CD14-positive monocyte (primary cell): ENCODE measurements at regions not wholly inside any gene's neighbourhood (a gene's known extent, or its start where the extent isn't known, plus 50 kb on each side); places are given as distances from the start of the nearest gene placed in this dataset.
A peak's percentile ranks its signal among the peaks of the same experiment; 100 is the strongest.

Experiments
- DNase-seq, 3 donors: peaks; one replicate each; pipeline ENCODE4 v3.0.0-alpha.2; 2011 to 2022
- H2AFZ ChIP-seq: 2 replicates; pipeline ENCODE4 v1.6.0; 2012; ENCODE audit warnings: mild to moderate bottlenecking, low read depth, low read length, inconsistent platforms; ENCODE audit not compliant: insufficient read depth, poor library complexity, severe bottlenecking
- H3K27ac ChIP-seq, 2 donors: 1 replicate in 1 of 2; 2 replicates in 1 of 2; pipeline ENCODE4 v1.5.1; 2012 to 2013; ENCODE audit warnings: low read length in 2 of 2, control low read depth in 1 of 2, inconsistent platforms in 1 of 2, low read depth in 1 of 2, mild to moderate bottlenecking in 1 of 2
- H3K27me3 ChIP-seq, 2 donors: one replicate each; pipeline versions ENCODE4 v1.6.0 to v1.6.1; 2011 to 2013; ENCODE audit warnings: low read length in 2 of 2; ENCODE audit not compliant: control insufficient read depth in 2 of 2, insufficient read depth in 2 of 2
- H3K36me3 ChIP-seq, 2 donors: replicated peaks in 1 of 2; 1 replicate in 1 of 2; 2 replicates in 1 of 2; pipeline versions ENCODE4 v1.5.1 to v1.6.1; 2012 to 2013; ENCODE audit warnings: low read length in 2 of 2, control low read depth in 1 of 2, inconsistent platforms in 1 of 2, mild to moderate bottlenecking in 1 of 2; ENCODE audit not compliant: insufficient read depth in 2 of 2, control insufficient read depth in 1 of 2
- H3K4me1 ChIP-seq, 2 donors: 1 replicate in 1 of 2; 2 replicates in 1 of 2; pipeline versions ENCODE4 v1.5.1 to v1.6.1; 2012 to 2013; ENCODE audit warnings: low read length in 2 of 2, control low read depth in 1 of 2, inconsistent platforms in 1 of 2, mild to moderate bottlenecking in 1 of 2, moderate library complexity in 1 of 2; ENCODE audit not compliant: insufficient read depth in 2 of 2, control insufficient read depth in 1 of 2
- H3K4me2 ChIP-seq: replicated peaks from 2 replicates; pipeline ENCODE3; 2012; ENCODE audit warnings: low read length, moderate library complexity, mild to moderate bottlenecking; ENCODE audit not compliant: poor library complexity, severe bottlenecking; ENCODE audit errors: extremely low read depth
- H3K4me3 ChIP-seq, 3 experiments: fragments of 200-600 bp in 1 of 3; sonication (generic) in 1 of 3; replicated peaks in 1 of 3; 1 replicate in 2 of 3; 2 replicates in 1 of 3; pipeline ENCODE4 v1.5.1; 2011 to 2013; ENCODE audit warnings: low read length in 3 of 3, mild to moderate bottlenecking in 3 of 3, control low read depth in 2 of 3, low read depth in 2 of 3, inconsistent platforms in 1 of 3, moderate library complexity in 1 of 3
- H3K79me2 ChIP-seq: 2 replicates; pipeline ENCODE4 v1.6.0; 2012; ENCODE audit warnings: mild to moderate bottlenecking, control low read depth, inconsistent platforms, low read length, moderate library complexity; ENCODE audit not compliant: insufficient read depth
- H3K9ac ChIP-seq: 2 replicates; pipeline ENCODE4 v1.6.0; 2017; ENCODE audit warnings: low read length, mild to moderate bottlenecking; ENCODE audit not compliant: insufficient read depth, poor library complexity, severe bottlenecking
- H3K9me3 ChIP-seq, 2 donors: replicated peaks in 1 of 2; 1 replicate in 1 of 2; 2 replicates in 1 of 2; pipeline versions ENCODE4 v1.5.1 to v1.6.1; 2012 to 2013; ENCODE audit warnings: low read length in 2 of 2, control low read depth in 1 of 2; ENCODE audit not compliant: control insufficient read depth in 1 of 2, insufficient read depth in 1 of 2
- H4K20me1 ChIP-seq: 2 replicates; pipeline ENCODE4 v1.6.0; 2012; ENCODE audit warnings: mild to moderate bottlenecking, low read length, control low read depth, moderate library complexity; ENCODE audit not compliant: insufficient read depth
- H3K27ac Mint-ChIP-seq, 7 donors: one replicate each; pipeline ENCODE4 v1.8.0; 2020; ENCODE audit warnings: mild to moderate bottlenecking in 7 of 7, mixed read lengths in 7 of 7, moderate library complexity in 6 of 7, inconsistent platforms in 2 of 7
- H3K27me3 Mint-ChIP-seq, 3 donors: one replicate each; pipeline ENCODE4 v1.8.0; 2021 to 2022; ENCODE audit warnings: low read depth in 3 of 3, mild to moderate bottlenecking in 3 of 3, mixed read lengths in 3 of 3, moderate library complexity in 3 of 3, inconsistent platforms in 1 of 3
- H3K36me3 Mint-ChIP-seq, 2 donors: one replicate each; pipeline ENCODE4 v1.8.0; 2020; ENCODE audit warnings: mixed read lengths in 2 of 2, inconsistent platforms in 1 of 2, mild to moderate bottlenecking in 1 of 2
- H3K4me1 Mint-ChIP-seq: one replicate; pipeline ENCODE4 v1.8.0; 2020; ENCODE audit warnings: mild to moderate bottlenecking, mixed read lengths
- H3K4me3 Mint-ChIP-seq, 2 donors: one replicate each; pipeline ENCODE4 v1.8.0; 2020; ENCODE audit warnings: mild to moderate bottlenecking in 2 of 2, mixed read lengths in 2 of 2, moderate library complexity in 1 of 2
- H3K9me3 Mint-ChIP-seq, 7 donors: one replicate each; pipeline ENCODE4 v1.8.0; 2020 to 2022; ENCODE audit warnings: mixed read lengths in 7 of 7, mild to moderate bottlenecking in 6 of 7, moderate library complexity in 6 of 7, inconsistent platforms in 2 of 7
- WGBS: methylation state at CpG from one replicate; pipeline ENCODE4 v1.1.5; 2013; ENCODE audit warnings: missing lambda C conversion rate; ENCODE audit not compliant: insufficient coverage; 5-methylcytosine and 5-hydroxymethylcytosine counted together
- intact Hi-C, 2 donors: fragments of 100-400 bp; cut with micrococcal nuclease; formaldehyde crosslinking; loops; one replicate each; pipeline versions ENCODE4 v1.15.0 to v1.15.1; 2023
- TF ChIP-seq, protein P1 (sequence below): fragments of 200-600 bp; IDR thresholded peaks from one replicate; pipeline ENCODE4 v1.8.0; 2022; ENCODE audit warnings: antibody characterized with exemption, mild to moderate bottlenecking

DNA sequence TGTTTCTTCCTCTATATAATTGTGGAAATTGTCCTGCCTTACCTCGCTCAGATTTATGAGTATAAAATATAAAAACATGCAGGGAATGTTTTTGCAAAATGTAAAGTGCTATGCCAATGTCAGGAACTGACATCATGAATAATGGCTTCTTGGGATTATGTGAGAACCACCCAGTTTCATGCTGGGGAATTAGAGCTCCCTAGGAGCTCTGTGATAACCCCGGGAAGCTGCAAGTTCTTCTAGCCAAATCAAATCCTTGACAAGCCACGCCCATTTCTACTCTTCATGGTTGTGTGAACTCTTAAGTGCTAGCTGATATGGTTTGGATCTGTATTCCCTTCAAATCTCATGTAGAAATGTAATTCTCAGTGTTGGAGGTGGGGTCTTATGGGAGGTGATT is 85.9 kb upstream of the PAK3 start:
- no CpG with 5 or more reads among the region's 3 CpGs for WGBS
- Histone ChIP-seq H3K27ac (no peak overlapping the region), H3K9ac (no peak overlapping the region), H2AFZ (no peak overlapping the region), H3K4me3 (no peak overlapping the region), H3K27me3 (no peaks in the 10 kb centered on the region), H3K4me1 (peaks cover 10 to 17% of the 10 kb centered on the region in 2 donors), H3K9me3 (no peaks in the 10 kb centered on the region), H3K36me3 (no peaks in the 10 kb centered on the region), H3K79me2 (no peaks in the 10 kb centered on the region), H3K4me2 (no peak overlapping the region), H4K20me1 (no peaks in the 10 kb centered on the region)
- TF ChIP-seq, protein P1, sequence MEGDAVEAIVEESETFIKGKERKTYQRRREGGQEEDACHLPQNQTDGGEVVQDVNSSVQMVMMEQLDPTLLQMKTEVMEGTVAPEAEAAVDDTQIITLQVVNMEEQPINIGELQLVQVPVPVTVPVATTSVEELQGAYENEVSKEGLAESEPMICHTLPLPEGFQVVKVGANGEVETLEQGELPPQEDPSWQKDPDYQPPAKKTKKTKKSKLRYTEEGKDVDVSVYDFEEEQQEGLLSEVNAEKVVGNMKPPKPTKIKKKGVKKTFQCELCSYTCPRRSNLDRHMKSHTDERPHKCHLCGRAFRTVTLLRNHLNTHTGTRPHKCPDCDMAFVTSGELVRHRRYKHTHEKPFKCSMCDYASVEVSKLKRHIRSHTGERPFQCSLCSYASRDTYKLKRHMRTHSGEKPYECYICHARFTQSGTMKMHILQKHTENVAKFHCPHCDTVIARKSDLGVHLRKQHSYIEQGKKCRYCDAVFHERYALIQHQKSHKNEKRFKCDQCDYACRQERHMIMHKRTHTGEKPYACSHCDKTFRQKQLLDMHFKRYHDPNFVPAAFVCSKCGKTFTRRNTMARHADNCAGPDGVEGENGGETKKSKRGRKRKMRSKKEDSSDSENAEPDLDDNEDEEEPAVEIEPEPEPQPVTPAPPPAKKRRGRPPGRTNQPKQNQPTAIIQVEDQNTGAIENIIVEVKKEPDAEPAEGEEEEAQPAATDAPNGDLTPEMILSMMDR, result no peak
- peaks cover 27% of the 10 kb centered on the region for H3K4me1 Mint-ChIP-seq
- H3K4me3 Mint-ChIP-seq, result no peak overlapping the region
- H3K27me3 Mint-ChIP-seq, result peaks cover 0 to 5% (median 1%) of the 10 kb centered on the region in 3 donors
- H3K36me3 Mint-ChIP-seq, result no peaks in the 10 kb centered on the region
- intact Hi-C loops, result no loop called here
- peak overlapping the region in 1 of 7 donors; percentile 35 for H3K27ac Mint-ChIP-seq
- peaks cover 0 to 3% (median 0%) of the 10 kb centered on the region in 7 donors for H3K9me3 Mint-ChIP-seq
- DNase-seq, result no peak

DNA sequence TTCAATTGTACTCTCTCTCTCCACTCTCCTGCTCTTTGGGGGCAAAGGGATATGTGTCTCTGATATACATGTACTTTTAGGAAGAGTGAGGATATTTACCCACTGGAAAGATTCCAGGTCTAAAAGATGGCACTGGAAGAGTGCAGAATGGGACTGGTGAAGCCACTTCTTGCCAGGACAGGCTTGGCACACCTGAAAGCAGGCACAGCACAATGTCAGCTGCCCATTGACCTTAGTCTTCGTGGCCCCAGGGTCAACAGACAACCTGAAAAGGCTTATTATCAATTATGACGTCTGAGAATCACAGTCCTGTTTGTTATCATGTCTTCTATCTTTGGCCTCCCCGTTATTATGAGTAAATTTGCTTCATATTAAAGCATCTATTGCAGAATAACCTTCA is 86.7 kb upstream of the PAK3 start:
- TF ChIP-seq, protein P1, result no peak
- no peaks in the 10 kb centered on the region for H3K36me3 ChIP-seq
- intact Hi-C loops, result no loop called here
- peaks cover 0 to 5% (median 1%) of the 10 kb centered on the region in 3 donors for H3K27me3 Mint-ChIP-seq
- no CpG with 5 or more reads among the region's 3 CpGs for WGBS
- H2AFZ ChIP-seq, result no peak overlapping the region
- no peak overlapping the region for H3K4me3 Mint-ChIP-seq
- H3K27ac ChIP-seq, result no peak overlapping the region
- no peak overlapping the region for H3K4me3 ChIP-seq
- H3K9ac ChIP-seq, result no peak overlapping the region
- H3K4me1 Mint-ChIP-seq, result peaks cover 27% of the 10 kb centered on the region
- H4K20me1 ChIP-seq, result no peaks in the 10 kb centered on the region
- H3K27me3 ChIP-seq, result no peaks in the 10 kb centered on the region
- H3K36me3 Mint-ChIP-seq, result no peaks in the 10 kb centered on the region
- no peak for DNase-seq
- no peaks in the 10 kb centered on the region for H3K9me3 ChIP-seq
- peaks cover 0 to 3% (median 0%) of the 10 kb centered on the region in 7 donors for H3K9me3 Mint-ChIP-seq
- no peaks in the 10 kb centered on the region for H3K79me2 ChIP-seq
- H3K4me1 ChIP-seq, result peaks cover 10 to 17% of the 10 kb centered on the region in 2 donors
- peak overlapping the region in 1 of 7 donors; percentile 11 for H3K27ac Mint-ChIP-seq
- no peak overlapping the region for H3K4me2 ChIP-seq
